ENCODE measurements at regions not wholly inside any gene's neighbourhood (a gene's known extent, or its start where the extent isn't known, plus 50 kb on each side); places are given as distances from the start of the nearest gene placed in this dataset.
"Not testable (repeated sequence)": the region's sequence is repeated elsewhere in the genome, so short reads cannot be mapped to it uniquely, and the experiment has no call there.

GRCh38 chr4:53854991-53855568, 209.3 kb downstream of the CHIC2 start:
- in situ Hi-C loops (cut with HindIII; ENCODE audit: low sequenced_read_pairs): no loop called here
- TF ChIP-seq CTCF (IDR thresholded peaks at IDR 0.05; ENCODE audit: low read depth, low read length): no peak
- no peak overlapping the region for H3K4me3 ChIP-seq (ENCODE audit: low read depth, low read length)
- peak; percentile 40 for DNase-seq (ENCODE audit: low read depth, low spot score)

- TF ChIP-seq CTCF (IDR thresholded peaks at IDR 0.05; ENCODE audit: low read depth, low read length): no peak
- peak; percentile 88 for DNase-seq (ENCODE audit: low read depth, low spot score)
- H3K4me3 ChIP-seq (ENCODE audit: low read depth, low read length): no peak overlapping the region
- in situ Hi-C loops (cut with HindIII; ENCODE audit: low sequenced_read_pairs): no loop called here
Measured at GRCh38 chr4:53852343-53852742, 212.1 kb downstream of the CHIC2 start.

- no peak for DNase-seq (ENCODE audit: low read depth, low spot score)
- in situ Hi-C loops (cut with HindIII; ENCODE audit: low sequenced_read_pairs): no loop called here
- H3K4me3 ChIP-seq (ENCODE audit: low read depth, low read length): no peak overlapping the region
- no peak for TF ChIP-seq CTCF (IDR thresholded peaks at IDR 0.05; ENCODE audit: low read depth, low read length)
Measured at GRCh38 chr4:53847965-53848364, 216.4 kb downstream of the CHIC2 start.

GRCh38 chr4:53844551-53844950, 219.9 kb downstream of the CHIC2 start:
- DNase-seq (ENCODE audit: low read depth, low spot score): no peak
- no peak for TF ChIP-seq CTCF (IDR thresholded peaks at IDR 0.05; ENCODE audit: low read depth, low read length)
- in situ Hi-C loops (cut with HindIII; ENCODE audit: low sequenced_read_pairs): no loop called here
- H3K4me3 ChIP-seq (ENCODE audit: low read depth, low read length): no peak overlapping the region

- in situ Hi-C loops (cut with HindIII; ENCODE audit: low sequenced_read_pairs): no loop called here
- DNase-seq (ENCODE audit: low read depth, low spot score): no peak
- no peak for TF ChIP-seq CTCF (IDR thresholded peaks at IDR 0.05; ENCODE audit: low read depth, low read length)
- H3K4me3 ChIP-seq (ENCODE audit: low read depth, low read length): no peak overlapping the region
Measured at GRCh38 chr4:53844133-53844532, 220.3 kb downstream of the CHIC2 start.

- in situ Hi-C loops (cut with HindIII; ENCODE audit: low sequenced_read_pairs): no loop called here
- TF ChIP-seq CTCF (IDR thresholded peaks at IDR 0.05; ENCODE audit: low read depth, low read length): no peak
- no peak overlapping the region for H3K4me3 ChIP-seq (ENCODE audit: low read depth, low read length)
- no peak for DNase-seq (ENCODE audit: low read depth, low spot score)
Measured at GRCh38 chr4:53841711-53842110, 222.7 kb downstream of the CHIC2 start.

- no peak for TF ChIP-seq CTCF (IDR thresholded peaks at IDR 0.05; ENCODE audit: low read depth, low read length)
- DNase-seq (ENCODE audit: low read depth, low spot score): no peak
- in situ Hi-C loops (cut with HindIII; ENCODE audit: low sequenced_read_pairs): no loop called here
- no peak overlapping the region for H3K4me3 ChIP-seq (ENCODE audit: low read depth, low read length)
Measured at GRCh38 chr4:53840643-53841042, 223.8 kb downstream of the CHIC2 start.

GRCh38 chr4:53833302-53834003, 231.0 kb downstream of the CHIC2 start:
- H3K4me3 ChIP-seq (ENCODE audit: low read depth, low read length); in situ Hi-C loops (cut with HindIII; ENCODE audit: low sequenced_read_pairs); DNase-seq (ENCODE audit: low read depth, low spot score): not testable (repeated sequence)

Measured in astrocyte of the spinal cord (primary cell).